NCI-H524 treated with DMSO at 0.1 percent for 48 hours (cell line): ENCODE measurements at regions not wholly inside any gene's neighbourhood (a gene's known extent, or its start where the extent isn't known, plus 50 kb on each side); places are given as distances from the start of the nearest gene placed in this dataset.

Experiments used
- DNase-seq: peaks from one replicate; lab custom pipeline; 2025; lab: John Stamatoyannopoulos, UW

DNA sequence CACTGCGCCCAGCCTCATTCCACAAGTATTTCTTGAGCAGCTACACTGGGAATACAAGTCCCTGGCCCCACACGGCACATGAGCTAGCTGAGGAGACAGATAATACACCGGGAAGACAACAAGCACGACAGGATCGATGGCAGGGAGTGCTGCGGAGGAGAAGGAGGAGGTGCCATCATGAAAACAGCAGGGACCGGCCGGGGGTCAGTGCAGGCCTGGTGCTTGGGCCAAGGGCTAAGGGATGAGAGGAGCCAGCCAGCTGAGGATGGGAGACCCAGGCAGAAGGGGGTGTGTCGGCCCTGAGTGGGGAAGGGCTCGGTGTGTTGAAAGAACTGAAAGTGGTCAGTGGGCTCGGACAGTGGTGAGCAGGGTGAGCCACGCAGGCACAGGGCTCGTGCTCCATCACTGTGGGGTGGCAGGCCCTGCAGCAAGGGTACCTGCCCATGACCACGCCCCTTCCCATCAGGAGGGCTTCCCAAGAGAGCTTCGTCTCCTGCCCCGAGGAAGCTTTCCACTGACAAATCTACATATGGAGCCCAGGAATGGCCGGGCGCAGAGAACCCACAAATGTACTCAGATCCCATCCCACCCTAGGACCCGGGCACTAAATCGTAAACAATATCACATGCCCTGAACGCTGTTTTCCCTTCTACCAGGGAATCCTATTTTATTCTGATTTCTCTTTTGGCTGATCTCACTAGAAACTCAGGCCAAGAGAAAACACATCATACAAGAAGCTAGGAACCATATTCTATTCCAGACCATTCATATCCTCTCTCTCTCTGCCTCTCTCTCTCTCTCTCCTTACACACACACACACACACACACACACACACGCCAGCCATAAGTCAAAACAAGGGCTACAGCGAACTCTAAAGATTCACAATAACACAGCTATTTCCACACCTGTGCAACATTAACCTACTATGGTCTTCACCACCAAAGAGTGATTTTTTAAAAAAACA, 50.7 kb upstream of the TNRC6C start:
- no peak for DNase-seq

DNA sequence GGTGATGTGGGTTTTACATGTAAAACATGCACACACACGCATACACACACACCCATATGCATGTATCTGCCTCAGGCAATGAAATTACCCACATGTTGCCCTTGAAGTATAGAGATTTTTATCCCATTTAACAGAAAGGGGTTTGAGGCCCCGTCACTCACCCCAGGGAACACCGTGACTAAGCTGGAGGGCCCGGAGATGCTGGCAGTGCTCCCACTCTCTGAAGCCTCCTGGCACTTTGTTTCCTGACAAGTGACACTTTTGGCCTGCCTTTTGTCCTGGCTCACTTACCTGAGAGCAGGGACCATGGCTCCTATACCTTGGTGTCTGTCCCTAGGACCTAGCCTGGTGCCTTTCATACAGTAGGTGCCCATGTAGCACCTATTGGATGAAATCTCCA, 50.0 kb upstream of the TNRC6C start:
- DNase-seq = no peak
